Fibroblast of skin of left biceps (primary cell): ENCODE measurements at regions not wholly inside any gene's neighbourhood (a gene's known extent, or its start where the extent isn't known, plus 50 kb on each side); places are given as distances from the start of the nearest gene placed in this dataset.

ENCODE experiments used
- DNase-seq, 2 experiments: peaks; one replicate each; pipeline ENCODE4 v3.0.0-alpha.2; 2013; ENCODE audit warnings: low read depth in 2 of 2

DNA sequence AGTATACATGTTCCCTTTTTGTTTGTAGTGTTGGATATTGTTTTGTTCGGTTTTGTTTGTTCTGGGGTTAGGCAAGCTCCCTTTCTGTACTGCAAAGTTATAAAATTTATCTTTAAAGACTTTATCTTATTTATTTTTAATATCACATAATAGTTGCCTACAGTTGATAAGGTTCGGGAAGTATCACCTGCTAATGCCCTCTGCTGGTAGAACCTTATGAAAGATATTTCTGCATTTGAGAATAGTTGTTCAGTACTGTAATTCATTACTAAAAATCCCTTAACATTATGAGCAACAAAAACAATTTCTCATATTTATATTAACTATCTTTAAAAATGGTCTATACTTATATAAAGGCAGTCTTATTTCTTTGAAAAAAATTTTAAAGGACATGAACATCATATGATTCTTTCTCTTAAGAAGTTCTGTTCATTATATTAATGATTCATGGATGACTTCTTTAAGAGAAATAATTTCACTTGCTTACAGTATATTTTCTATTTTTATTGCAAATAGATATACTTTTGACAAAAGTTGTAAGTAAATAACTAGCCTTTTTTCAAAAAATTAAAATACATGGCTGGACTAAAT lies 1126.8 kb downstream of the SI start:
- DNase-seq, result no peak

DNA sequence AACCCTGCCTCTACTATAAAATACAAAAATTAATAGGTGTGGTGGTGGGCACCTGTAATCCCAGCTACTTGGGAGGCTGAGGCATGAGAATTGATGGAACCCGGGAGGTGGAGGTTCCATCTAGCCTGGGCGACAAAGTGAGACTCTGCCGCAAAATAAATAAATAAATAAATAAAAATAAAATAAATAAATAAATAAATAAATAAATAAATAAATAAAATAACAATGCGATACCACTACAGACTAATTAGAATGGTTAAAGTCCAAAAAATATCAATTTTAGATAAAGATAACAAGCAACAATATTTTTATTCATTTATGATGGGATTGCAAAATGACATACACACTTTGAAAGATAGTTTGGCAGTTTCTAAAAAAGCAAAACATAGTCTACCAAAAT lies 1131.5 kb downstream of the SI start:
- DNase-seq, result no peak

DNA sequence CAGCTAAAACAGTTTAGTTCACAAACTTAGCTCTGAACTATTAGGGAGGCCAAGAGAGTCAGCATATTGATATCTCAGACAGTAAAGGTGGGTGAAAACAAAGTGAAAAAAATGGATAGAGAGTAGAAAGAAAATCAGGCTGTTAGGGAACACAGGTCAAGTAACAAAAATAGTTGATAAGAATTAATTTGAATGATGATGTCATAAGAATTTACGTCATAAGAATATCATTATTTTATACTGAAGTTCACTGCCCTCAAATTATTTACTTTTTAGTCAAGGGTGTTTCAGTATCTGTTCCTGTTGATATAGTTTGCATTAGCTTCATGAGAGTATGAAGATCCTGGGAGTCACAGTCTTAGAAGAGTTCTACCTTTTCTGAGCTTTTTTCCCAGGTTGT lies 1134.6 kb downstream of the SI start:
- DNase-seq, result no peak

DNA sequence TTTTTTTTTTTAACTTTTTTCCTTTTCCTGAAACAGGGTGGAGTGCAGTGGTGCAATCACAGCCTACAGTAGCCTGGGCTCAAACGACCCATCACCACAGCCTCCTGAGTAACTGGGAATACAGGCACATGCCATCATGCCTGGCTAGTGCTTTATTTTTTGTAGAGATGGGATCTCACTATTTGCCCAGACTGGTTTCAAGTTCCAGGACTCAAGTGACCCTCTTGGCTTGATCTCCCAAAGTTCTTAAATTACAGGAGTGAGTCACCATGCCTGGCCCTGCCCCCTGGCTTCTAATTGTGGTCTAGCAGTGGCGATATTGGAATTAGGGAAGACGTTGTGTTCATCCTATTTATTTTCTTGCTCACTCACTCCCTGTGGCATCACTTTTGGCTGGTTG lies 1138.4 kb downstream of the SI start:
- DNase-seq, result no peak

DNA sequence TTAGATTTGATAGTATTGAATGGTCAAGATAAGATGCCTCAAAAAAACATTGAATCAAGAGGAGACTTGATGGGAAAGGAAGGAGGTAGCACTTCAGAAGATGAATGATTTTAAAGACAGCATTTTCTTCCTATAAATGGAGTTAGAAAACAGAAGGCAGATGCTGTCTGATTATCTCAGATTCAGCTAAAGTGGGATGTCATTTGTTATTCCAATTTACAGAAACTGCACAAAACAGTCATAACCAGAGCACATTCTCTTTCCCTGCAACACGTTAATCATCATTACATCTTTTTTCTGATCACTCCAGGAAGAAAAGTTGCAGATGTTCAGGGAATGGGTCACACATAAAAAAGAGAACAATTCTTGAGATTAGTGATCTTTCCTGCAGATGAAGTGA lies 1141.8 kb downstream of the SI start:
- no peak for DNase-seq

DNA sequence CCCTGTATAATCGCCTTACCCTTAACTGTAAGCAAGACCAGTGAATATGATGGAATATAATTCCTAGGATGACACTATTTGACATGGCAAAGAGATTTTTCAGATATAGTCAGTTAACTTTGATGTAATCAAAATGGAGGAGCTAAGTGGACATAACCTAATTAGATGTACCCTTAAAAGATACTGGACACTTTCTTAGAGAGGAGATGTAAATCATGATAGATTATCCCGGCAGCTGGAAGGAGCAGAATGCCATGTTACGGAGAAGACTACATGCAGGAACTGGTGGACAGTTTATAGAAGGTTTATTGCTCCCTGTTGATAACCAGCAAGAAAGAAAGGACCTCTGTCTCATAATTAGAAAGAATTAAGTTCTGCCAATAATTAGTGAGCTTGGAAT lies 1142.9 kb downstream of the SI start:
- DNase-seq, result no peak

DNA sequence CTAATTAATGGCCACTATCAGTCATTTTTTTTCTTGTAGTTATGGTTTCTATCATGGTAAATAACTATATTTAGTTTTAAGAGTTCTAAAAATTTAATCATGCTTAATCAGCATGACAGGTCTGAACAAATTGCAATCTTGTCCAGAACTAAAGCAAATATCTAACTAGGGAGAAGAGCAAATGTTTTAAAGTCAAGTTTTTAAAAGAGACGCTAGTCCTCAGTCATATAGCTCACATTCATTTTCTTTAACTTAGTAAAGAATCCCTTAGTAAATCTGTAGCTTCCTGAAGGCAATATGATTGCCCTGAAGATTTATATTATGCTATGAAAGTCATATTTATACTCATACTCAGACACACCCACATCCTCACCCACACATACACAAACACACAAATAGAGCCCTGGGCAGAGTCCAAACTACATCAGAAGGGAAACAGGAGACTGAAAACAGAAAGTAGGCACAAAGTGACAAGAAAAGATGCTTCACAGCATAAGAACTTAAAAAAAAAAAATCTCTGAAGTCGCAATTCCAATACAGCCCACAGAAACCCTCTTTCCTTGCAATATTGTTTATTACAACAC lies 1149.1 kb downstream of the SI start:
- DNase-seq, result no peak

DNA sequence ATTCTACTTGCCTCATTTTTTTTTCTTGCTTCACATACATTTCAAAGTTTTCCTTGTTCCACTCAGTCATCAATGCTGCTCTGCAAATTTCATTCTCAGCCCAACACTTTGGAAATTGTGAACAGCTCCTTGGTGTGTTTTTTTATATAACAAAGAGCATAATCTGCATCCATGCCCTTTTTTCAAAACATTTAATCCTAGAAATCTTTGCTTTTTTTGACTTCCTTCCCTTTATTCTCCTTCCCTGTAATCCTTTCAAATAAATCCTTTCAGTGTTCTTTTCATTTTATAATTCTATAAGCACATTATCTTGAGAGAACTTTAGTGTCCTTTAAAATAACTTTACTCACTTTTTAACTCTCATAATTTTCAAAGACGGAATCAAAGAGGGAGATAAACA lies 1150.8 kb downstream of the SI start:
- DNase-seq, result no peak

DNA sequence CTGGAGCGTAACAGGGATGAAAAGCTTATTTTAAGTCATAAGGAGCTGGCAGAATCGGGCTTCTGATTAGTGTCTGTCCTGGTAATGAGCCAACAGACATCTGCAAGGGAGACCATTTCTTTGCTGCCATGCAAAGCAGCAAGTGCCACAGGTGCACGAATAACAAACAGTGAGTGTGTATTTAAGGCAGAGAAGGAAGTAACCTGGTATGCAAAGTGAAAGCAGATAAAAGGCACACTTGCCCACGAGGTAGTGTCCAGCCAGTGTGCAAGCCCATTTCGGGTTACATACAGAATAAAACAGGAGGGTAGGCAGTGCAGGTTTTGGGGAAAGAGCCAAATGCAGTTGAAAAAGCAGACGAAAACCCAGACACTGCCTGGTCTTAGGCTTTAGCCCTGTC lies 1153.7 kb downstream of the SI start:
- DNase-seq, result no peak

DNA sequence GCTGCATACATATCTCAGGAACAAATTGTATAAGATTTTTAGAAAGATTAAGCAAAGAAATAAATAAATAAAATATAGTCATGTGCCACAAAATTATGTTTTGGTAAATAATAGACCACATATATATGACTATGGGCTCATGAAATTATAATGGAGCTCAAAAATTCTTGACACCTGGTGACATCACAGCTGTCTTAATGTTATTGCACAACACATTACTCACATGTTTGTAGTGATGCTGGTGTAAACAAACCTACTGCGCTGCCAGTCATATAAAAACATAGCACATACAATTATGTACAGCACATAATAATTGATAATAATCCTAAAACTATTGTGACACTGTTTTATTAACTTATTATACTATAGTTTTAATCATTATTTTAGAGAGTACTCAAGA lies 1159.1 kb downstream of the SI start:
- DNase-seq, result no peak

DNA sequence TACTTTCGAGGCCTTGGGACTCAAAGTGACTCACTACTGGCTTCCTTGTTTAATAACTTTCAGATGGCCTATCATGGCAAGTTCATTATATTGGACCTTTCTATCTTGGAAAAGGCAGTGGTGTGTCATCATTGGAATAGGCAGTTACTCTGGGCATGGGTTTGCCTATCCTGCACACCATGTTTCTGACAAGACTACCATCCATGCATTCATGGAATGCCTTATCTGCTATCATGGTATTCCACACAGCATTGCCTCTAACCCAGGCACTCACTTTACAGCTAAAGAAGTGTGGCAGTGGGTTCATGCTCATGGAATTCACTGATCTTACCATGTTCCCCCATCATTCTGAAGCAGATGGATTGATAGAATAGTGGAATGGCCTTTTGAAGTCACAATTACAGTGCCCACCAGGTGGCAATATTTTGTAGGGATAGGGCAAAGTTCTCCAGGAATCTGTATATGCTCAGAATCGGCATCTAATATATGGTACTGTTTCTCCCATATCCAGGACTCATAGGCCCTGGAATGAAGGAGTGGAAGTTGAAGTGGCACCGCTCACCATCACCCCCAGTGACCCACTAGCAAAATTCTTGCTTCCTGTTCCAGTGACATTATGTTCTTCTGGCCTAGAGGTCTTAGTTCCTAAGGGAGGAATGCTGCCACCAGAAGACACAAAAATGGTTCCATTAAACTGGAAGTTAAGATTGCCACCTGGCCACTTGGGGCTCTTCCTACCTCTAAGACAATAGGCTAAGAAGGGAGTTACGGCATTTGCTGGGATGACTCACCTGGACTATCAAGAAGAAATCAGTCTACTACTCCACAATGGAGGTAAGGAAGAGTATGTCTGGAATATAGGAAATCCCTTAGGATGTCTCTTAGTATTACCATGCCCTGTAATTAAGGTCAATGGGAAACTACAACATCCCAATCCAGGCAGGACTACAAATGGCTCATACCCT lies 1161.4 kb downstream of the SI start:
- DNase-seq, result no peak

DNA sequence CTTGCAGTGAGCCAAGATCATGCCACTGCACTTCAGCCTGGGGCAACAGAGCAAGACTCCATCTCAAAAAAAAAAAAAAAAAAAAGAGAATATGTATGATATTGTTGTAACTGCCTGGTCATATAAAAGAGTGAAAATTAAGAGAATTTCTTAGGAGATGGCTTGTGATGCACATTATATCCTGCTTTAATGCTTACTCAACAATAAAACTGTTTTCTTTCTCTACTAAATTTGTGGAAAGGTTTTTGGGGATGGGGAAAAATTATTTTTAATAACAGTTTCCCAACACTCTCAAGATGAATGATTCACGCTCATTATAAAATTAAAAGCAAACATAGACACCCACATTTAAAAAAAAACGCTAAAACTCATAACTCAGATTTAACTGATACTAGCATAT lies 1163.0 kb downstream of the SI start:
- no peak for DNase-seq

DNA sequence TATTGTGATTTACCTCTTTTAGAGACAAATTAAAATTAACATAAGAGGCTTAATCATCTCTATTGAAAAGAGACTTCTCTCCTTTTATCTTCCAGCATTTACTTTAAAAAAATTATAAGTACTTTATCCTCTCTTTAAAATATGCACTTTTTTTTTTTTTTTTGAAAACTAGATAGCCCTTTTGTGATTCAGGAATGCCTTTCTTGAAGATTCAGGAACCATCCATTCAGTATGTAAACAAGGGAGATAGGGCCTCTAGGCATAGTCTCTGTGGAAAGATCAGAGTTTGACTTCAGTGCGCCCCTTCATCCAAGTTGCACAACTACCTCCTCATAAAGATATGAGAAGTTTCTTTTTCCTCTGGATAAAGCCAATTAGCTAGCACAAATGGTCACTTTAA lies 1163.7 kb downstream of the SI start:
- no peak for DNase-seq

DNA sequence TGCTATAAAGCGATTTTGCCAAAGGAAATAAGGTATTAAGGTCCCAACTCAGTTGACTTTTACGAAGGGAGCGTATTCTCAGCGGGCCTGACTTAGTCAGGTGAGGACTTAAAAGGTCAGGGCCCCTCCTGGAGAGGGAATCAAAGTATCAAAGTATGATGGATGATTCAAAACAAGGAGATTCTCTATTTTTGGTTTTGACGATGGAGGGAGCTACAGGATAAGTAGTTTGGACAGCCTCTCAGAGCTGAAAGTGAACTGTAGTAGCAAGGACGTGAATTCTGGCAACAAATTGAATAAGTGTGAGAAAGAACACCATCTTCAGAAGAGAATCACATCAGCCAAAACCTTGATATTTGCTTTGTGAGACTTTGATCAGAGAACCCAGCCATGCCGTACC lies 1186.5 kb downstream of the SI start:
- DNase-seq, result no peak

DNA sequence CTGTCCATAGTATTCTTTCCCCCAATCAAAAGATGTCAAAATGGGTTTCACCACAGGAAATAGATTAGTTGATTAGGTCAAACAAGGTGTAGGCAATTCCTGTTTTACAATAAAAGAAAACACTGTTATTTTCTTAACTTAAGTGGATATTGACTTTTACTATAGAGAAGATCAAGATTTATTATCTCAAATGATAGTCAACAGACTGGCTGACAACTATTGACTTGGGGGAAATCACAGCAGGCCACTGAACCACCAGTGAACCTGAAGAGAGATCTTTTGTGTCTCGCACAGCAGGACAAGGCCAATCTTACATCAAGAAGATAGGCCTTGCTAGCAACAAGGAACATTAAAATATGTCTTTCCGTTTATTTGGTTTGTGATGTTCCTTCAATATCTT lies 1187.6 kb downstream of the SI start:
- DNase-seq, result no peak

DNA sequence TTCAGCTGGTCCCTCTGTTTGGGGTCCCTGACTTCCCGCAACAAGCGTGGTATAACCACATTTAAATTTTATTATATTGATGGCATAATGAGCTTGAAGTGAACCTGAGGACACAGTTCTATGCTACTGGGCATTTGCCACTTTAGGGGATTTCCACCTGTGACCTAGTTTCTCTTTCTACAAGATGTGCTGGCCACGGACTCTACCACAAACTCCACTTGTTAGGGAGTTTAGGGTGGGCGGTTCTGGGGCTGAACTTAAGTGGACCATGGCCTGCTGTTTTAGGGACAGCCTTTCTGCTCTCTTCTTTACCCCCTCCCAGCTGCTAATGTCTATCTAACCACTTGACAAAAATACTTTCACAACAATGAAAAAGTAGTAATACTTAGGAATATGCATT lies 1199.1 kb downstream of the SI start:
- DNase-seq, result no peak

DNA sequence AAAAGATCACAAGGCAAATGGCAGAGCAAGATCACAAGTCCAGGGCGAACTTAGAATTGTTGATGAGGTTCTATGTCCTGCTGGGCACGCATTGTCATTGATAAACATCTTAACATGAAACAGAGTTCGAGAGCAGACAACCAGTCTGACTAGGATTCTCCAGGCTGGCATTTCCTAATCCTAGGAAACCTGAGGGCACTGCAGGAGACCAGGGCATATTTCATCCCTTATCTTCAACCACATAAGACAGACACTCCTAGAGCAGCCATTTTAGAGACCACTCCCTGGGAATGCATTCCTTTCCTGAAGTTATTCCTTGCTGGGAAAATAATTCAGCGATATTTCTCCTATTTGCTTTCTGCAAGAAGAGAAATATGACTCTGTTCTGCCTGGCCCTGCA lies 1199.9 kb downstream of the SI start:
- DNase-seq, result no peak

DNA sequence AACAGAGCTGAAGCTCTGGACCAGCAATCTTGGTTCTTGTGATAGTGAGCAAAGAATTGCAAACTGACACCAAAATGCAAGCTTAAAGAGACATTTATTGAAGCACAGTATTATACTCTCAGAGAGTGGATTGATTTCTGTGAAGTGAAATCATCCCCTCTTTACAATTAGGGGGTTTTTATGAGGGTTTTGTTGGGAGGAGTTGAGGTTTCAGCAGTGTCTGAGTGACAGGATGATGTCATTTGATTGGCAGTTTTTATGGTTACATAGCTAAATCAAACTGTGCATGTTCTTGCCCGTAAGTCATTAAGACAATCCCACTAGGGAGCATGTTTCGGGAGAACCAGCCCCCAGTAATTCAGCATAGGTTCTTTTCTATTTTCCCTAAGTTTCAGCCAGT lies 1200.5 kb downstream of the SI start:
- DNase-seq, result no peak

DNA sequence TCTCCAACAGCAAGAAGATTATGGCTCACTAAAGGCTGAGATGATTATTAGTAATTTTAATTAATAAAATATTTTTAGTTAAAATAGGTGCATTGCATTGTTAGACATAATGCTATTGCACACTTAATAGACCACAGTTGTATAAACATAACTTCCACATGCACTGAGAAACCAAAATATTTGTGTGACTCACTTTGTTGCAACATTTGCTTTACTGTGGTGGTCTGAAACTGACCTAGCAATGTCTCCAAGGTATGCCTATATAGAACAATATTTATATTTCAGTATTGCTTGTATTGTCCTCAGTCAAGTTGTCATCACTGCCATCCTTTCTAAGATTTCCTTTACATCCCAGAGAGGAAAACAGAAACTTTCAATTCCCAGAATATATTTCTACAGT lies 1215.2 kb downstream of the SI start:
- DNase-seq, result no peak

DNA sequence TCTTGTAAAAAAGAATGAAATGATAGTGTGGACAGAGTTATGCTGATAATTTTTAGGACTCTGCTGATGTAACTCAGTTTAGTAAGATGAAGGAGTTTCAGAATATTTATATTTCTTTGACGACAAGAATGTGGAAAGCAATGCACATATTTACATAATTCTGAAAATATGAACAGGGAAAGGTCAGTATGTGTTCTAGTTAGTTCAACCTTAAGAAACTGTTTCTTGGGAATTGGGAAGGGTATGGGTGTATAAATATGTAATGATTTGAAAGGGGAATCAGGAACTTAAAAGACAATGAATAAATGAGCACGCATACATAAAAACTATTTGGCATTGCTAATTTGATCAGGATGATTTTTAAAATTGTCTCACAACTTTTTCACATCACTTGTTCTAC lies 1226.1 kb downstream of the SI start:
- DNase-seq, result no peak

DNA sequence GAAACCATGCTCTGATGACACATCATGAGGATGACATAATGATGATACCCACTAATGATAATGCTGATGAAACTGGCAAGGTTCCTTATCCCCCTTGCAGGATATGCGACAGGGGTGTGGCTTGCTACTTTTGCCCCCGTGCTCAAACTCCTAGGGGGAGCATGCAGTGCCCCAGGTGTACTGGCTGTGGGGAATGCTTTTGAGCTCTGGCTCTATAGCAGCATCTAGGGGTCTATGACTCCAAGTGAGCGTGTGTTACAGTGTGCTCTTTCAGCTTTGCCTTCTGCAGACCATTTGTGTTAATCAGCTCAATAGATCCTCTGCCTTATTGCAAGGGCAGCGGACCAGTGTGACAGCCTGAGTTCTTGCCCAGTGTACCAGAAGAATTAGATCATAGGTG lies 1239.5 kb downstream of the SI start:
- DNase-seq, result no peak

DNA sequence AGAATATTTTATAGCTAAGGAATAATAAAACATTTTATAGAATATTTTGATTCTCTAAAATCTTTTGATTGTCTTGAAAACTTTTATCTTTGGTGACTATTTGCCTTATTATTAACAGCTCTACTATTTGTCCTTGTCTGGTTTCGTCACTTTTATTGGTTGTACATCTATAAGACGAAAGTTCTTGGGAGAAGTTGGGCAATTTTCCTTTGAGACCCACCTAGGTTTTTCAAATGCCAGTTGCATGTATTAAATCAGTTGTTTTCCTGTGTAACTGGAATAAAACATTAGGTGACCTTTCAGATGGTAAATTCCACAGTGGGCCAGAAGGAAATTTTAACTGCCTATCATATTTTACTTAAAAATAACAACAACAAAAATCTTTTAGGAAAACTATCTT lies 1245.7 kb downstream of the SI start:
- no peak for DNase-seq

DNA sequence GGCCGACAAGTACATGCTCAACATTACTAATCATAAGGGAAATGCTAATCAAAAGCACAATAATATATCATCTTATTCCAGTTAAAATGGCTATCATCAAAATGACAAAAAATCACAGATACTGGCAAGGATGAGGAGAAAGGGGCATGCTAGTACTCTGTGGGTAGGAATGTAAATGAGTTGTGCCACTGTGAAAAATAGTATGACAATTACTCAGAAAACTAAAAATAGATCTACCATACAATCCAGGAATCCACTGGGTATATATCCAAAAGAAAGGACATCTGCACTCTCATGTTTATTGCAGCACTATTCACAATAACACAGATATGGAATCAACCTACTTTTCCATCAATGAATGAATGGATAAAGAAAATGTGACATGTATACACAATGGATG lies 1256.5 kb downstream of the SI start:
- no peak for DNase-seq
